PC-3 (cell line): ENCODE measurements at regions not wholly inside any gene's neighbourhood (a gene's known extent, or its start where the extent isn't known, plus 50 kb on each side); places are given as distances from the start of the nearest gene placed in this dataset.

Source experiments
- CTCF ChIP-seq: fragments of 300-600 bp; sonication (generic); conservative IDR thresholded peaks from 2 replicates; pipeline ENCODE4 v1.5.1; 2017; ENCODE audit warnings: antibody characterized with exemption, low read depth, mild to moderate bottlenecking, low read length
- EZH2 ChIP-seq: fragments of 300-600 bp; sonication (generic); IDR thresholded peaks from one replicate; pipeline ENCODE4 v1.6.1; 2017; ENCODE audit warnings: antibody characterized with exemption, mild to moderate bottlenecking, low read length; ENCODE audit not compliant: unreplicated experiment
- EZH2phosphoT487 ChIP-seq: fragments of 300-600 bp; sonication (generic); IDR thresholded peaks from 2 replicates; pipeline ENCODE4 v1.6.1; 2018; ENCODE audit warnings: mild to moderate bottlenecking, antibody characterized with exemption, low read length, borderline replicate concordance

- no peak for TF ChIP-seq CTCF
- no peak for TF ChIP-seq EZH2phosphoT487
- TF ChIP-seq EZH2, result no peak
Observed at GRCh38 chr9:89972535-89972934, 367.7 kb downstream of the GADD45G start.
